Ureter (tissue), 1 donor: ENCODE measurements at regions not wholly inside any gene's neighbourhood (a gene's known extent, or its start where the extent isn't known, plus 50 kb on each side); places are given as distances from the start of the nearest gene placed in this dataset.
A peak's percentile ranks its signal among the peaks of the same experiment; 100 is the strongest.
"Not testable (repeated sequence)": the region's sequence is repeated elsewhere in the genome, so short reads cannot be mapped to it uniquely, and the experiment has no call there.

Experiments
- DNase-seq: peaks from one replicate; pipeline ENCODE4 v3.0.0-alpha.2; 2020; ENCODE audit warnings: low spot score
- donor health status: DM: yes; HTN: yes; CAD: no.

DNA sequence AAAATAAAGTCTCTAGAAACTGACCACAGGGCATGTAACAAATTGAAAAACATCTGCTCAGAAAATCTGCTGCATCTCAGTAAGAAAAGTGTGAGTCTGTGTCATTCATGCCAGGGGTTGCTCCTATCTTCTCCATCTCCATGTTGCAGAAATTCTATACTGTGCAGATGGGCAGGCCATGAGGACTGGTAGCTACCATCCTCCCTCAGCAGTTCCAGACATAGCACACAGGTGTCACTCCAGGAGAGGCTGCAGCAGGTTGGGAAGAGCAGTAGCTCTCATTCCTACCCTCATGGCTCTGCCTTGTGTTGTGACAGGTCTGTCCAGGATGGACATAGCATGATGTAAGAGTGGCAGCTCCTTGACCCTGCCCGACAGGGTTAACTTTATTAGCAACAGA lies 173.4 kb downstream of the NDUFS4 start:
- DNase-seq: no peak

DNA sequence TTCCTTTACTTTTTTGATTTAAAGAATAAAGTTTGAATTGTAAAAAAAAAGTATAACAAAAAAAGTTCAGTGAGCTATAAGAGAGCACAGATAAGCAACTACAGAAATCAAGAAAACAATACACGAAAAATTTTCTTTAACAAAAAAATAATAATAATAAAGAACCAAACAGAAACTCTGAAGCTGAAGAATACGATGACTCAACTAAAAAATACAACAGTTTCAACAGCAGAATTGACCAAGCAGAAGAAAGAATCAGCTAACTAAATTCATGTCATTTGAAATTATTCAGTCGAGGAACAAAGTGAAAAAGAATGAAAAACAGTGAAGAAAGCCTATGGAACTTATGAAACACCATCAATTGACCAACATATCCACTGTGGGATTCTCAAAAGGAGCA lies 177.7 kb downstream of the NDUFS4 start:
- no peak for DNase-seq

DNA sequence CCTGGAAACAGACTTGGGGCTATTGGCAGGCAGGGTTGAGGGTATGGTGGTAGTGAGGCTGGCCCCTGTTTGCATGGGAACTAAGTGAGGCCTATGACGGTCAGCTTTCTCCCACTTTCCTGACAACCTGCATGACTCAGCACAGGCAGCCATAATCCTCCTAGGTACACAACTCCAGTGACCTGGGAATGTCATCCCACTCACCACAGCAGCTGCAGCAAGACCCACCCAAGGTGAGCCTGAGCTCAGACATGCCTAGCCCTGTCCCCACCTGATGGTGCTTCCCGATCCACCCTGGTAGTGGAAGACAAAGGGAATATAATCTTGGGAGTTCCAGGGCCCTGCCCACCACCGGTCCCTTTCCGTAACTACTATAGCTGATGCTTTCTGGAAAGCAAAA lies 178.7 kb downstream of the NDUFS4 start:
- no peak for DNase-seq

DNA sequence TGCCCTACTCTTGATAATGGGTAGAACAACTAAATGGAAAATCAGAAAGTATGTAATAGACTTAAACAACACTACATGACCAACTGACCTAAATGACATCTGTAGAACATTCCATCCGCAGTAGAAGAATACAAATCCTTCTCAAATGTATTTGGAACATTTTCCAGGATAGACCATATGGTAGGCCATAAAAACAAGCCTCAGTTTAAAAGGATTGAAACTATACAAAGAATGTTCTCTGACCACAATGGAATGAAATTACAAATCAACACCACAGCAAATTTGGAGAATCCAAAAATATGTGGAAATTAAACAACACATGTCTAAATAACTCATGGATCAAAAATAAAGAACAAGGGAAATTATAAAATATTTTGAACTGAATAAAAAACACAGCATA lies 189.2 kb downstream of the NDUFS4 start:
- DNase-seq: no peak

GRCh38 chr5:53752282-53752681 lies 191.8 kb downstream of the NDUFS4 start:
- DNase-seq: not testable (repeated sequence)

- no peak for DNase-seq
Observed at GRCh38 chr5:53766673-53767072, 206.2 kb downstream of the NDUFS4 start.

GRCh38 chr5:53777864-53778618 lies 217.6 kb downstream of the NDUFS4 start:
- peak; percentile 55 for DNase-seq

- no peak for DNase-seq
Observed at GRCh38 chr5:53779541-53779981, 219.1 kb downstream of the NDUFS4 start.

- no peak for DNase-seq
Observed at GRCh38 chr5:53782620-53783019, 222.2 kb downstream of the NDUFS4 start.

- DNase-seq: no peak
Observed at GRCh38 chr5:53783624-53784228, 223.3 kb downstream of the NDUFS4 start.

- no peak for DNase-seq
Observed at GRCh38 chr5:53784596-53784995, 224.2 kb downstream of the NDUFS4 start.

- no peak for DNase-seq
Observed at GRCh38 chr5:53785924-53786323, 225.5 kb downstream of the NDUFS4 start.

GRCh38 chr5:53790026-53790425 lies 229.6 kb downstream of the NDUFS4 start:
- no peak for DNase-seq

GRCh38 chr5:53792338-53792737 lies 231.9 kb downstream of the NDUFS4 start:
- no peak for DNase-seq

GRCh38 chr5:53799644-53800043 lies 239.2 kb downstream of the NDUFS4 start:
- not testable (repeated sequence) for DNase-seq

DNA sequence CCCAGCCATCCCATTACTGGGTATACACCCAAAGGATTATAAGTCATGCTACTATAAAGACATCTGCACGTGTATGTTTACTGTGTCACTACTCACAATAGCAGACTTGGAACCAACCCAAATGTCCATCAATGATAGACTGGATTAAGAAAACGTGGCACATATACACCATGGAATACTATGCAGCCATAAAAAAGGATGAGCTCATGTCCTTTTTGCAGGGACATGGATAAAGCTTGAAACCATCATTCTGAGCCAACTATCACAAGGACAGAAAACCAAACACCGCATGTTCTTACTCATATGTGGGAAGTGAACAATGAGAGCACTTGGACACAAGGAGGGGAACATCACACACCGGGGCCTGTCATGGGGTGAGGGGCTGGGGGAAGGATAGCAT lies 248.0 kb downstream of the NDUFS4 start:
- not testable (repeated sequence) for DNase-seq

- DNase-seq: no peak
Observed at GRCh38 chr5:53814819-53815218, 254.4 kb downstream of the NDUFS4 start.

DNA sequence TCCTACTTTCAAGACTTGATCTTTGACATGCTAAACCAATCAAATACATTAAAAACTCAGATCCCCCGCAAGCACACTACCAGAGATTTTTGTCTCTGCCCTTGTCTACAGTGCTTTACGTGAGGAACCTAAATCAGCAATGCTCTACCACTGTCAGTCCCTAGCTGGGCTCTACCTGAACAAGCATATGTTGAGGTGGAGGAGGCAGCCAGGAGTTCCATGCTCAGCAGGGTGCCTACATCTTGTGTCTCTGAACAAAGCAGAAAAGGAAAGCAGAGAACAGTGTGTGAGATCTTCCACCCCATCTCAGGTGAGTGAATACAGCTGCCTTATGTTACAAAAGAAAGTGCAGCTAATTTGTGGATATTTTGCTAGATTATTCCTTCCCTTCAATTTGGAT lies 255.0 kb downstream of the NDUFS4 start:
- DNase-seq: no peak

GRCh38 chr5:53817183-53817582 lies 256.7 kb downstream of the NDUFS4 start:
- no peak for DNase-seq

GRCh38 chr5:53819482-53819881 lies 259.0 kb downstream of the NDUFS4 start:
- no peak for DNase-seq

DNA sequence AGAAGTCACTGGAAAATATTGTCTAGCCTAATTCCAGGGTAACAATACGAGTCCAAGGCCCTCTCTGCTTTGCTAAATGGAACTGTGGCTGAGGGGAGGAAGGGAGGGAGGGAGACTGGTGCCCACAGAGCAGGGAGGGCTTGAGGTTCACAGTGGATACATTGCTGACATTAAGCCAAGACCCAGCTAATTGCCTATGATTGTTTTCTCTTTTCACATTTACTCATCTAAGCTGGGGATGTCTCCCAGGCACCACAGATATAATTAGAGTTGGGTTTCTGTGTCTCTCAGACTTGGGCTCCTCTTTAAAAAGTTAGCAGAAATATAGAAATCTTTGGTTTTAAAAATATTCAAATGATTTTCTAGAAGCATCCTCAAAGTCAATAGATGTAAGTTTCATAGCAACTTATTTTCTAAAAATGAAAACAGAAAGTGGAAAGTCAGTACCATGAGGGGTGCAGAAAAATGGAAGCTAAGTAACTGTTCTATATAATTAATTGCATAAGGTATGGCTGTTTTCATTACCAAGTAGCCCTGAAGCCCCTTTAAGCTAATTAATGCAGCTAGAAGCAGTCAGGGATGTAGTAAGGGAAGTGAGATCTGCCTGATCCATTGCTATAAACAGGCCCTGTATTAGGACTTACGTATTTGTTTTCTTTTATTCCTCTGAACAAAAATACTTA lies 259.8 kb downstream of the NDUFS4 start:
- no peak for DNase-seq

- DNase-seq: no peak
Observed at GRCh38 chr5:53820802-53821171, 260.3 kb downstream of the NDUFS4 start.

GRCh38 chr5:53825016-53825415 lies 264.6 kb downstream of the NDUFS4 start:
- no peak for DNase-seq
